IMR-90 (cell line): ENCODE measurements at regions not wholly inside any gene's neighbourhood (a gene's known extent, or its start where the extent isn't known, plus 50 kb on each side); places are given as distances from the start of the nearest gene placed in this dataset.

Experiments used
- ATAC-seq: fragments of 200-7000 bp; cut with Tn5 transposase; 2 replicates; pipeline ENCODE4 v1.9.1; 2020; ENCODE audit warnings: low read depth, mild to moderate bottlenecking, moderate library complexity
- BruUV-seq: library from RNA; stranded (reverse); fragments of 400-500 nt; replicated peaks from 2 replicates; lab custom pipeline; 2021; lab: Mats Ljungman, UMichigan
- CTCF ChIA-PET: fragments of 300-600 bp; formaldehyde crosslinking; extraction: SDS; loops from one replicate; lab custom pipeline; 2021; ENCODE audit warnings: antibody characterized with exemption; lab: Yijun Ruan, JAX
- POLR2A ChIA-PET: fragments of 300-600 bp; sonication (Branson Sonifier 250); formaldehyde crosslinking; loops from one replicate; lab custom pipeline; 2022; ENCODE audit warnings: antibody characterized with exemption; ENCODE audit not compliant: unreplicated experiment; lab: Charles Lee
- DNase-seq: peaks from one replicate; pipeline ENCODE4 v3.0.0; 2013
- H2AFZ ChIP-seq: replicated peaks from 2 replicates; pipeline ENCODE3; 2013; ENCODE audit warnings: low read length, mild to moderate bottlenecking; ENCODE audit not compliant: poor library complexity
- H2AK5ac ChIP-seq: 2 replicates; pipeline ENCODE4 v1.6.1; 2013; ENCODE audit warnings: low read depth, low read length, inconsistent platforms
- H2AK9ac ChIP-seq: replicated peaks from 2 replicates; pipeline ENCODE3; 2013; ENCODE audit warnings: mild to moderate bottlenecking, low read depth, low read length, moderate library complexity; ENCODE audit not compliant: poor library complexity
- H2BK120ac ChIP-seq: 2 replicates; pipeline ENCODE4 v1.6.1; 2013; ENCODE audit warnings: low read depth, low read length, inconsistent platforms
- H2BK15ac ChIP-seq: 3 replicates; pipeline ENCODE4 v1.6.1; 2013; ENCODE audit warnings: low read depth, low read length, inconsistent platforms
- H2BK20ac ChIP-seq: 2 replicates; pipeline ENCODE4 v1.6.1; 2013; ENCODE audit warnings: low read depth, mild to moderate bottlenecking, inconsistent platforms, low read length, moderate library complexity
- H2BK5ac ChIP-seq: 2 replicates; pipeline ENCODE4 v1.6.1; 2013; ENCODE audit warnings: mild to moderate bottlenecking, low read depth, low read length, inconsistent platforms; ENCODE audit not compliant: poor library complexity, severe bottlenecking
- H3K14ac ChIP-seq: replicated peaks from 2 replicates; pipeline ENCODE4 v1.6.1; 2013; ENCODE audit warnings: low read depth, low read length, inconsistent platforms
- H3K18ac ChIP-seq: 2 replicates; pipeline ENCODE4 v1.6.1; 2013; ENCODE audit warnings: low read depth, low read length, control low read depth
- H3K23ac ChIP-seq: 2 replicates; pipeline ENCODE4 v1.6.1; 2013; ENCODE audit warnings: low read depth, low read length, inconsistent platforms
- H3K27ac ChIP-seq: 2 replicates; pipeline ENCODE4 v1.5.1; 2013; ENCODE audit warnings: mild to moderate bottlenecking, control low read depth, low read length; ENCODE audit not compliant: insufficient read depth
- H3K27me3 ChIP-seq: 2 replicates; pipeline ENCODE4 v1.6.1; 2013; ENCODE audit warnings: low read length; ENCODE audit not compliant: control insufficient read depth, insufficient read depth
- H3K36me3 ChIP-seq: 2 replicates; pipeline ENCODE4 v1.6.1; 2013; ENCODE audit warnings: low read length, mixed read lengths; ENCODE audit not compliant: control insufficient read depth, insufficient read depth
- H3K4ac ChIP-seq: 2 replicates; pipeline ENCODE4 v1.6.1; 2013; ENCODE audit warnings: low read depth, low read length, inconsistent platforms
- H3K4me1 ChIP-seq: 2 replicates; pipeline ENCODE4 v1.6.1; 2013; ENCODE audit warnings: low read length, mixed read lengths; ENCODE audit not compliant: control insufficient read depth, insufficient read depth
- H3K4me2 ChIP-seq: 2 replicates; pipeline ENCODE4 v1.6.1; 2013; ENCODE audit warnings: low read depth, mild to moderate bottlenecking, control low read depth, low read length, moderate library complexity
- H3K4me3 ChIP-seq: 2 replicates; pipeline ENCODE4 v1.5.1; 2013; ENCODE audit warnings: low read depth, mild to moderate bottlenecking, control low read depth, low read length, moderate library complexity; ENCODE audit not compliant: insufficient read depth
- H3K56ac ChIP-seq: 2 replicates; pipeline ENCODE4 v1.6.1; 2013; ENCODE audit warnings: low read length, inconsistent platforms; ENCODE audit not compliant: insufficient read depth; ENCODE audit errors: extremely low read depth
- H3K79me1 ChIP-seq, 2 experiments: 2 replicates each; pipeline ENCODE4 v1.6.1; 2013; ENCODE audit warnings: low read length in 2 of 2, inconsistent platforms in 1 of 2, low read depth in 1 of 2
- H3K9ac ChIP-seq: 2 replicates; pipeline ENCODE4 v1.6.1; 2013; ENCODE audit warnings: low read depth, low read length, control low read depth
- H3K9me1 ChIP-seq: 2 replicates; pipeline ENCODE4 v1.6.1; 2013; ENCODE audit warnings: low read length, inconsistent platforms; ENCODE audit not compliant: insufficient read depth
- H3K9me3 ChIP-seq: 2 replicates; pipeline ENCODE4 v1.6.1; 2013; ENCODE audit warnings: low read length; ENCODE audit not compliant: control insufficient read depth, insufficient read depth
- H4K20me1 ChIP-seq: 2 replicates; pipeline ENCODE4 v1.6.1; 2013; ENCODE audit warnings: low read length, inconsistent platforms; ENCODE audit not compliant: insufficient read depth
- H4K5ac ChIP-seq: 2 replicates; pipeline ENCODE4 v1.6.1; 2013; ENCODE audit warnings: mild to moderate bottlenecking, low read depth, low read length, control low read depth
- H4K8ac ChIP-seq, 2 experiments: 2 replicates each; pipeline ENCODE4 v1.6.1; 2013; ENCODE audit warnings: low read depth in 2 of 2, low read length in 2 of 2, control low read depth in 1 of 2, inconsistent platforms in 1 of 2
- H4K91ac ChIP-seq: 2 replicates; pipeline ENCODE4 v1.6.1; 2013; ENCODE audit warnings: low read depth, low read length, inconsistent platforms; ENCODE audit not compliant: insufficient read depth
- BHLHE40 ChIP-seq: fragments of 150-350 bp; IDR thresholded peaks from 2 replicates; pipeline ENCODE4 v1.6.1; 2016; ENCODE audit warnings: mild to moderate bottlenecking, low read depth, low read length
- CEBPB ChIP-seq: IDR thresholded peaks from 2 replicates; pipeline ENCODE4 v1.6.1; 2012; ENCODE audit warnings: low read depth, low read length, improper control_type of control experiment
- CHD1 ChIP-seq: IDR thresholded peaks from 2 replicates; pipeline ENCODE4 v1.6.1; 2012; ENCODE audit warnings: low read depth, low read length, improper control_type of control experiment
- CTCF ChIP-seq: conservative IDR thresholded peaks from 2 replicates; pipeline ENCODE4 v1.5.1; 2012; ENCODE audit warnings: mild to moderate bottlenecking, low read depth, low read length, improper control_type of control experiment
- ELK1 ChIP-seq: fragments of 150-350 bp; IDR thresholded peaks from 2 replicates; pipeline ENCODE4 v1.6.1; 2016; ENCODE audit warnings: low read depth, mild to moderate bottlenecking, low read length, moderate library complexity, borderline replicate concordance
- MAFK ChIP-seq: IDR thresholded peaks from 2 replicates; pipeline ENCODE4 v1.6.1; 2012; ENCODE audit warnings: low read depth, low read length, improper control_type of control experiment
- MXI1 ChIP-seq: IDR thresholded peaks from 2 replicates; pipeline ENCODE4 v1.6.1; 2012; ENCODE audit warnings: low read depth, mild to moderate bottlenecking, low read length, moderate library complexity, borderline replicate concordance
- NFE2L2 ChIP-seq: fragments of 150-350 bp; IDR thresholded peaks from 2 replicates; pipeline ENCODE4 v1.6.1; 2016; ENCODE audit warnings: low read depth, mild to moderate bottlenecking, low read length
- POLR2A ChIP-seq: IDR thresholded peaks from 2 replicates; pipeline ENCODE4 v1.6.1; 2012; ENCODE audit warnings: mild to moderate bottlenecking, low read depth, low read length
- RAD21 ChIP-seq: IDR thresholded peaks from 2 replicates; pipeline ENCODE4 v1.6.1; 2012; ENCODE audit warnings: low read length, improper control_type of control experiment
- RCOR1 ChIP-seq: IDR thresholded peaks from 2 replicates; pipeline ENCODE4 v1.6.1; 2012; ENCODE audit warnings: mild to moderate bottlenecking, low read length, improper control_type of control experiment; ENCODE audit not compliant: insufficient replicate concordance
- RFX5 ChIP-seq: IDR thresholded peaks from 2 replicates; pipeline ENCODE4 v1.8.0; 2012; ENCODE audit warnings: low read depth, mild to moderate bottlenecking, low read length, moderate library complexity
- SMC3 ChIP-seq: fragments of 150-350 bp; IDR thresholded peaks from 2 replicates; pipeline ENCODE4 v1.6.1; 2016; ENCODE audit warnings: low read depth, mild to moderate bottlenecking, antibody characterized with exemption, low read length, moderate library complexity
- USF2 ChIP-seq: fragments of 150-350 bp; IDR thresholded peaks from 2 replicates; pipeline ENCODE4 v1.6.1; 2017; ENCODE audit warnings: mild to moderate bottlenecking, antibody characterized with exemption, low read length, low read depth
- WGBS, 2 experiments: methylation state at CpG; one replicate each; pipeline versions ENCODE4 v1.1.5 to v1.1.7; 2013; ENCODE audit warnings: missing lambda C conversion rate in 2 of 2; ENCODE audit not compliant: insufficient read length in 1 of 2; ENCODE audit errors: extremely low coverage in 2 of 2; 5-methylcytosine and 5-hydroxymethylcytosine counted together
- dilution Hi-C: fragments of 300-500 bp; cut with HindIII; formaldehyde crosslinking; loops from one replicate; pipeline ENCODE4 v1.14.3; 2018; ENCODE audit warnings: low sequenced_read_pairs; ENCODE audit not compliant: unreplicated experiment
- in situ Hi-C: fragments of 300-500 bp; cut with MboI; formaldehyde crosslinking; loops from 3 replicates; pipeline ENCODE4 v1.14.3; 2019; ENCODE audit warnings: low sequenced_read_pairs, inconsistent platforms, mixed read lengths
- intact Hi-C: fragments of 100-400 bp; cut with micrococcal nuclease; formaldehyde crosslinking; loops from 2 replicates; pipeline ENCODE4 v1.10.0; 2022

GRCh38 chr3:59270921-59271320, 221.1 kb upstream of the CFAP20DC start:
- Histone ChIP-seq H2AFZ (no peak overlapping the region), H3K27ac (no peak overlapping the region), H4K91ac (no peak overlapping the region), H3K4me1 (peaks cover 10% of the 10 kb centered on the region), H3K9me3 (no peaks in the 10 kb centered on the region), H3K18ac (no peak overlapping the region), H3K27me3 (no peaks in the 10 kb centered on the region), H3K36me3 (no peaks in the 10 kb centered on the region), H2BK5ac (no peak overlapping the region), H3K23ac (no peak overlapping the region), H3K4me3 (no peak overlapping the region), H4K5ac (no peak overlapping the region), H4K20me1 (no peaks in the 10 kb centered on the region), H3K4me2 (no peak overlapping the region), H3K9me1 (no peaks in the 10 kb centered on the region), H3K14ac (no peak overlapping the region), H4K8ac (no peak overlapping the region), H2AK9ac (no peak overlapping the region), H3K9ac (no peak overlapping the region), H3K4ac (no peak overlapping the region), H3K56ac (no peak overlapping the region), H2BK20ac (no peak overlapping the region), H3K79me1 (no peaks in the 10 kb centered on the region), H2AK5ac (no peak overlapping the region), H2BK15ac (no peak overlapping the region), H2BK120ac (no peak overlapping the region)
- ChIA-PET CTCF (no interaction called here), POLR2A (no interaction called here)
- in situ Hi-C loops: no loop called here
- dilution Hi-C loops: no loop called here
- BruUV-seq: no TSS peak
- ATAC-seq: no peak
- TF ChIP-seq USF2: no peak
- TF ChIP-seq CHD1: no peak
- TF ChIP-seq NFE2L2: no peak
- TF ChIP-seq POLR2A: no peak
- no peak for TF ChIP-seq RCOR1
- TF ChIP-seq BHLHE40: no peak
- no peak for TF ChIP-seq MXI1
- TF ChIP-seq CTCF: no peak
- no peak for TF ChIP-seq ELK1
- no peak for TF ChIP-seq RFX5
- no peak for TF ChIP-seq CEBPB
- no peak for TF ChIP-seq SMC3
- no peak for TF ChIP-seq RAD21
- no peak for TF ChIP-seq MAFK
- intact Hi-C loops: no loop called here
- WGBS, 2 experiments: no CpG with 5 or more reads among the region's 4 CpGs
- no peak for DNase-seq
